Nucleus accumbens (tissue), 56 donors: ENCODE measurements at regions not wholly inside any gene's neighbourhood (a gene's known extent, or its start where the extent isn't known, plus 50 kb on each side); places are given as distances from the start of the nearest gene placed in this dataset.

Experiments
- DNase-seq, 56 donors: peaks; one replicate each; lab custom pipeline; 2025; lab: John Stamatoyannopoulos, UW

DNA sequence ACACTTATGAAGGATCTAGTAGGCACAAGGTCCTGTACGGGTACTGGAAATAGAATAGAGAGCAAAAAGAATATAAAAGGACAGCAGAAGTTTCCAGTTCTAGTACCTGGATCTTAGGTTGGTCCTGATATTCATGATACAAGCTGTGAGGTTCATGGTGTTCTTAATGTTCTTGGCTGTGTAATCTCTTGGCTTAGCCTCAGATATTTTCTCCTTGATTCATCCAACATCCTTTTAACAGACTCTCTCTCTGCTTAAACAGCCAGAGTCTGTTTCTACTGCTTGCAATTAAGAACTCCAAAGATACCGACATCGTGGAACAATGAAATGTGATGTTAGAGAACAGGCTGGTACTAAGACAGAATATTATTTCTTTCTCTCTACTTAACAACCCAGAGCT is 49.9 kb downstream of the CNTN3 start:
- DNase-seq = no peak

DNA sequence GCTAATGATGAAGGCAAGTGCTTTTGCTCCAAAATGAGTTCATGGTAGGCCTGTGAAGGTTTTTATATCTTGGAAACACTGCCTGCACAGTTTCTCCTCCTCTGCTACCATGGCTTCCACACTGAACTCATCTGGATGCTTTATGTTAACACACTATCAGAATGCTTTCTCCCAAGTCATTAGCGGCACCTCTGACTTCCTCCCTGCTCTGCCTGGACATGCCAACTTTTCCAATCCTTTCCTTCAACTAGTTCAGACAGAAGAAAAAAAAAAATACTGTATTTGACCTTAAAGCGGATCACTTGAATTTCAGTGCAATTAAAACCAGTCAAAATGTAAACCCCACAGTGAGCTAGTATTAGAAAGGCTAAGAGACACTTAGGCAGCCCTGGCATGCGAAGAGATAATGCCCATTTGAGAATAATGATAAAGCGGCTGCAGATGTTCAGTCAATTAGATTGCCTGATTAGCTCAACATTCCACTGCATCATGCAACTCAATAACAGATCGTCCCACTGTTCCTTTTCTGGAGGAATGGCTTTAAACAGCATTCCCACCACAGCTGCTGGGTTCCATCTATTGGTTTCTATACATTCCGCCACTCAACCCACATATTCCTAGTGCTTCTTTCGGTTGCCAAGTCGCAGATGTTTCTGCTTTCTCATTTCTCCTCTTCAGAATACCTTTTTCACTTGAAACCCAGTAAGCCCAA is 51.7 kb downstream of the CNTN3 start:
- no peak for DNase-seq

DNA sequence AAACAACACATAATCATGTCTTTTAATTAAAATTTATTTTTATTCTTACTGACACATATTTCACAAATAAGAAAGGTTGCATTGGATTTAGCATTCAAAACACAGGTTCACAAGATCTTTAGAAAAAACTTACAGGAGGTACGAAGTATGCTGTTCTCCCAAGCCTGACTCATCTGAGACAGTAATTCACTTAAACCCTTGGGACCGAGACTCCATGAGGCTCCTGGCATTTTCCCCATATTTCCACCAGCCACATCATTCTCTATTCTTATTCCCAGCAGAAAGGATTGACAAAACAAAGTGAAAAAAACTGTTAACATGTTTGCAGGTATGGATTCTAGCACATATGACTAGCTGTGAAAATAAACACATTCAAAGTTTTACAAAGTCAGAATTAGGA is 52.6 kb downstream of the CNTN3 start:
- DNase-seq = no peak

DNA sequence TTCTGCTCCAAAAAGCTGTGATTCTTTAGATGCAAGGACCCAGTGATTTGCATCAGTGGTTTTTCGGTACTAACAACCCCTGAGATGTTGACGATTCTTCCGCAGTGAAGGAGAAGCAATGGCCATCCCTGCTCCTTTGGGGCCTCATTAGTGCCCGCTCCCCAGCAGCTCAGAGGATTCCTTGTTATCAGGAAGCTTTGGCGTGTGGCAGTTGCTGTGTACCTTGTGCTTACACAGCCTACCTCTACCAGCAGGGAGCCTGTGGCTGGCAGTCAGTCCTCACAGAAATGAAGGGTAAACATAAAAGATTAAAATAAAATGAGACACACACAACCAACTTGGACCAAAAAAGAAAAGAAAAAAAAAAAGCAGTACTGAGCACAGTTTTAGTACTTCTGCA is 55.2 kb downstream of the CNTN3 start:
- no peak for DNase-seq

DNA sequence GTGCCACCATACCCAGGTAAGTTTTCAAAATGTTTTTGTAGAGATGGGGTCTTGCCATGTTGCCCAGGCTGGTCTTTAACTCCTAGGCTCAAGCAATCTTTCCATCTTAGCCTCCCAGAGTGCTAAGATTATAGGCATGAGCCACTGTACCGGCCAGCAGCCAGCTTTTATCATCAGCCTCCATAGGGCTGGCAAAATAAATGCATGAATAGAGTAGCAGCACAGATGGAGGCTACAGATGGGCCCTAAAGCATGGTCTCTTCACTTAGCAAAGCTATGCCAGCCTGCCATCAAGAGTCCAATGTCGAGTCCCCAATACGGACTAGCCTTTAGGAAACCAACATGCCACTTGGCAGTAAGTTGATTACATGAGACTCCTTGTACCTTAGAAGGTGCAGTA is 63.8 kb downstream of the CNTN3 start:
- no peak for DNase-seq

DNA sequence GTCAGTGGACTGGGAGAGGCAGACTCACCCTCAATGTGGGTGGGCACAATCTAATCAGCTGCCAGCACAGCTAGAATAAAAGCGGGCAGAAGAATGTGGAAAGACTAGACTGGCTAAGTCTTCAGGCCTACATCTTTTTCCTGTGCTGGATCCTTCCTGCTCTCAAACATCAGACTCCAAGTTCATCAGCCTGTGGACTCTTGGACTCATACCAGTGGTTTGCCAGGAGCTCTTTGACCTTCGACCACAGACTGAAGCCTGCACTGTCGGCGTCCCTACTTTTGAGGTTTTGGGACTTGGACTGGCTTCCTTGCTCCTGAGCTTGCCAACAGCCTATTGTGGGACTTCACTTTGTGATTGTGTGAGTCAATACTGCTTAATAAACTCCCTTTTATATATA is 68.0 kb downstream of the CNTN3 start:
- no peak for DNase-seq

DNA sequence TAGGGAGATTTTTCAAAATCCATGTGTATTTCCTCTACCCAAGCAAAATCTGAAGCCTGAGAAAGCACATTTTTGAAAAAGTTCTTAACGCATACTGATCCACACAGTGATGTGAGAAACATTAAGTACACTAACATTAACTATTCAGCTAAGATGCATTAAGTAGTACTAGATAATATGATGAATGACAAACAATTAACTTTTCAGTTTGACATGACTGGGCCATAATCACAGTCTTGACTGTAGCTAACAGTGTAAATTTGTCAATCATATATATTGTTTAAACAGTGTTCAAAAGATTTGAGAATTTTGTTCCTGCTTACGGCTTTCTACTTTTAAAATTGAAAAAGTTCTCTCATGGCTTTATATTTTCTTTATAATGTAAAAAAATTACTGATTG is 72.0 kb downstream of the CNTN3 start:
- no peak for DNase-seq

DNA sequence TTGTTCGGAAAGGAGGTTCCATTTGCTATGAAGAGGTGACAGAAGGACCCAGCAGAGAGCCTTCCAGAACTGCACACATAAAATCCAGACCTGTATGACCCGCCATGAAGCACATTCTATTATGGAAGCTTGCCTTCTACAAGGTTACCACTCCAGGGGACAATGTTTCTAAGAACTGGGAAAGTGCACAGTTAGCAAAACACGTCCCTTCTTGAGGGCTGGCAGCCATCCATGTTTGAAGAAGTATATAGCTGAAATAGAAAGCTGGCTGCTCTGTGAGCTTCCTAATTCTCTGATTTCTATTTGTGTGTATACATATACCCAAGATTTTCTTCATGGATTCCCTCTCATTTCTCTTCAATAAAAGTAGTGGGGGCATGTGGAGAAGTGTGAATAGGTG is 74.6 kb downstream of the CNTN3 start:
- DNase-seq = no peak

DNA sequence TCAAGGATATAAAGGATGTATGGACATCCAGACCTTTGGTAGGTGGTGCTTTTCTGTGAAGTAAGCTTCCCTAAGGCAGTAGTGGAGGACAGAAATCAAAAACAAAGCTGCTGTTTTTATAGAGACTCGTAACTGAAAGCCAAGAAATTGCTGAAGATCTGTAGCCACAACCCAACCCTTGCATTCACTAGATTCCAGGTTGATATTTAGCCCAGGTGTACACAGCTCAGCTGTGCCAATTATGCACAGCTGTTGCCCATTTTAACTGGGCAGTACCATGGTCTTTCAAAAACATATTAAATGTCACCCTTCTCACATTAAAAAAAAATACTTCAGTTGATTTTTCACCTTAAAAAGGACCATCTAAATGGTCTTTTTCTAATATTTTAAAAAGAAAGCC is 75.8 kb downstream of the CNTN3 start:
- DNase-seq = no peak

DNA sequence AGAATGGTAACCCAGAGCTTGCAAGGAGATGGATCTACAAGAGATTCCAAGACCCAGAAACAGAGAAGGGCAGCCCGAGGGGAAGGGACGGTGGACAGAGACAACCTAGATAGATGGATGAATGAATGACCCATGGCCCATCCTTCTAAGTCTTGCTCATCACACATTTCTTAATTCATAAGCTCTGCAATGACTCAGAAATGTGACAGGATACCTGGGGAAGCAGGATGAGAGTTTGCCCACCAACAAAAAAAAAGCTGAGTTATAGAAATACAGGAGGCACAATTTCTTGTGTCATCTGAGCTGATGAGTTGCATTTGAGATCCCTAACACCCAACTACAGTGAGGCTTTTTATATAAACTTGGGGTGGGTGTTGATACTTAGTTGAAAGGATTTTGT is 76.6 kb downstream of the CNTN3 start:
- DNase-seq = no peak

DNA sequence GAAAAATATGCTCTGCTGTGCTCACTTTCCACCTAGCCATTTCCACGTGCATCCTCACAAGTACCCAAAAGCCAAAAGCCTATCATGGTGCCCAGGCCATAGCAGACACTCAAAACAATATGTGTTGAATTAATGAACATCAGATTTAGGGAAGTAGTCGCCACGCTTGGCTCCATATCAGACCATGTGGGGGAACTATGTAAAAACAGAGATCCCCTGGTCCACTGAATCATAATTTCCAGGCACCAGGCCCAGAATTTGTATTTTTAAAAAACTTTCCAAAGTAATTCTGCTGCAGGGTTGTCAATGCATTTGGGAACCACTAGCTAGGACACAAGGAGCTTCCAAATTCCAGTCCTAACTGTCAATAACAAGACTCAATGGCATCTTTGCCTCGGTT is 77.3 kb downstream of the CNTN3 start:
- no peak for DNase-seq

DNA sequence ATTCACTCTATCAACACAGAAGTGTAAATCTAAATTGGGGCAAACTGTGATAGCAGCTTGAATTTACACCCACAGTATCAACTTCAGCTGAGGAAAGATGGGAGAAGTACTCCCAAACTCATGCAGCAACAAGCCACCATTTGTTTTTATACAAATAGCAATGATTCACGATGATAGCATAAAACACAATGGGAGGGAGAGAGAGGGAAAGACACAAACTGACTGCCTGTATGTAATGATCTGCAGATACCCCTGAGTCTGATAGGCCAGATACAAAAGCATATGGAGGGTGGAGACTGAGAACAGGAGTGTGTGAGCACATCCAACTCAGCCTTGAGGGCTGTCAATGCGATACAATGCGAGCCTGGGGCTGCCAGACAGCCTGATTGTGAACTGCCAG is 79.2 kb downstream of the CNTN3 start:
- no peak for DNase-seq

DNA sequence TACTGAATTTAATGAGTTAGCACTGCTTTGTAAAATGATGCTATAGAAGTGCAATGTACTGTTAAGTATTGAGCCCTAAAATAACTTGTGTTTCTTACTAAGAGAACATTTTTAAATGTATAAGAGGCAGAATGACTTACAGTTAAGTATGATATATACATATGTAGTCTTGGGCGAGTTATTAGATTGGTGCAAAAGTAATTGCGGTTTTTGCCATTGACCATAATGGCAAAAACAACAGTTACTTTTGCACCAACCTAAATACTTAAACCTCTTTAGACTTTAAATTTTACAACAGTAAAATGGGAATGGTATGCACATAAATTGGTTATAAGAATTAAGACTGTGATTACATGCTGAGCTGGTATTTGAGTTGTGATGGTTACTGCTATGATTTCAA is 79.8 kb downstream of the CNTN3 start:
- no peak for DNase-seq

DNA sequence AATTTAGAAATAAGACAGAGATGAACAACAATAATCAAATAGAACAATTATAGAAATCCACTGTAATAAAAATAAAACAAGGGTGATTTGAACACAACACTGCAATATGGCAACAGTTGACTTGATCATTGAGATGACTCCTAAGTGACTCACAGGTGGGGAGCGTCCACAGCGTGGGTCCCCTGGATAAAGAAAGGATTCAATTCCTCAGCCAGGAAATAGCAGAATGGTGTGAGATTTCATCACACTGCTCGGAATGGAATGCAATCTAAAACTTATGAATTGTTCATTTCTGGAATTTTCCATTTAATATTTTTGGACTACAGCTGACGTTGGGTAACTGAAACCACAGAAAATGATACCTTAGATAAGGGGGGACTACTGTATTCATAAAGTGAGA is 82.0 kb downstream of the CNTN3 start:
- no peak for DNase-seq

DNA sequence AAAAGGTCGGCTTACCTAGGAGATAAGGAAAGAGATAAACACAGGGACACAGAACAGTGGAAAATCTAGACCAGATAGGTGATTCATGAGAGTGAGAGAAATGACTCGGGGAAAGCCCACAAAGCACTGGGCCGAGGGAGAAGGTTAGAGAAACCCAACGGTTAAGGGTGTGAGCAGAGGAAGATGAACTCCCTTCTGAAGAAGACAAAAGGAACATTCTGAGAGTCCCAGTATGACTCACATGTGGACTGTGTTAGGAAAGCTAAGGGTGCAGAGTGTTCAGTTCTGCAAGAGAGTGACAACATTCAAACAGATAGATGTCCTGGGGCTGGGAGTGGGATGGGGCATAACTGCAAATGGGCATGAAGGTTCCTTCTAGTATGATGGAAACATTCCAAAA is 83.0 kb downstream of the CNTN3 start:
- no peak for DNase-seq

DNA sequence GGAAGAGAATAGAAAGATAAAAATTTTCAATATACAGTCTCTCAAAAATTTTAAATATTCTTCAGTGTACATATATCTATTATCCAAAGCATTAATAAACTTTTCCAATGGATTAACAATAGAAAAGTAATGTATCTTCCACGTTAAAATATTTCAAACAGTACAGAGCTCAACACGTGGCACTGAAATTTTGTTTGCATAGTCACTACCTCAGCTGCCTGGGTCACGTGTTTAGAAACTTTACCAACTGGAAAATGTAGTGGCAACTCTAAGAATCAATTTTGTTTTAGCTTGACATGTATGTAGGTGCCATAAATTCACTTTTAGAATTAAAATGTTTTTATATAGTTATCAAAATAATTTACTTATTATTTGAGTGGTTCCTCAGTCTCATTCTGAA is 85.3 kb downstream of the CNTN3 start:
- DNase-seq = no peak

DNA sequence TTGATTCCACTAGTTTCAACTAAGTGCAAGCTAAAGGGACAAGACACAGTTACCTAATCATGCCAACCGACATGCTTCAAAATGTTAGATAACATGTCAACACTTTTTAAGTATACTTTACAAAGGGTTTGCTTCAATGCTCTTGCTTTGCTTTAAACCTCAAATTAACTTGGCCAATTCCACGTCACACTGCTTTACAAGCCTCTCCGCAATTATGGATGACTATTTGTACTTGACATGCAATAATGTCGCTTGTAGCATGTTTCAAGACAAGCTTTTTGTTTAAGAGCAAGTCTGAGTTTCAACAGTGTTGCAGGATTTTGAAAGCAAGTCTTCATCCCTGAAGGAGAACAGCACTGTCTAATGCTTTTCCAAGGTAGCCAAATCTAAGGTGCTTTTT is 86.9 kb downstream of the CNTN3 start:
- DNase-seq = no peak

DNA sequence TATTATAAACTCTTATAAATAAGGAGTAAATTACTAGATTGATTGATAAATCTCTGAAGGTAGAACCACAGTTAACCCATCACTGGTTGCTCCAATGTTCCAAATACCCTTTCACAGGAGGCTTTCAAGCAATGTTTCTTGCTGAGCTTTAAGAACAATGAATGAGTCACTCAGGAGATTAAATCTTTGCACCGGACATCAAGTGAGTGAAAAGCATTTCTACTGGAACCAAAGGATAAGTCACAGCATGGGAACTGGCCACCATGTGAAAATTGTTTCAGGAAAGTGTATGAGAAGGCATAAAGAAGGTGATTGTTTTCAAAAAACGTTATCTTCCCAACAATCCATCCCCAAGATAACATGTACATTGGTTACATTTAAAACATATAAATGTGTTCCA is 90.6 kb downstream of the CNTN3 start:
- no peak for DNase-seq

DNA sequence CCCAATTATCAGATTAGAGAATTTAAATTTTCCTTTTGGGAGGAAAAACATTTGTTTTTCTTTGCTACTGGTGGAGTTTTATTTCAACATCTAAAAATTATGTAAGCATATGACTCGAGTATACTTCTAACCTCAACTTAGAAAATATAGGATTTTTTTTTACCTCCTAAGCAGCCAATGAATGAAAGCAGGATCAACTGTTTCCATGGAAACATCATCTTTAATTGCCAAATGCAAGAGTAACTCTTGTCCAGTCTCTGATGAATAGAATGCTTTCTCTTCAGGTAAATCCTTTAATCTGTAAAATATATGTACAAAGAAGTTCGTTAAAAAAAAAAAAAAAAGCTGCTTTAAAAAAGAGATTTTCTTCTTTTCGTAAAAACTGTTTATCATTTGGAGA is 93.6 kb downstream of the CNTN3 start:
- no peak for DNase-seq

DNA sequence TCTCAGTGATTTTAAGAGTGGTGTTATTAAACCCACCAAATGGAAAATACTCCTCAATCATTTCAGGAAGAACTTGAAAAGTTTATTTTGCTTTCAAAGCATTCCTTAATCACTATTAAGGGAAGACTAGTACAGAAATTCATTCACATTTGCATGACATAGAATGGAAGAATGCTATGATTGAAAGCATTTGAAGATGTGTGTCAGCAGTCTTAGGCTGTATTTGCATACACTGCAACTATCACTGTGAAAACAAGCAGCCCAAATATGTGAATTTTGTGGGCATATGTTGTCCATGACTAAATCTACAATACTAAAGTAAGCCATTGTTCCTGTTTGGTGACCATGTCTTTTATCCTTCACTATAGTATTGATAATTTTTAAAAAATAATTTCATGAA is 95.8 kb downstream of the CNTN3 start:
- DNase-seq = no peak

DNA sequence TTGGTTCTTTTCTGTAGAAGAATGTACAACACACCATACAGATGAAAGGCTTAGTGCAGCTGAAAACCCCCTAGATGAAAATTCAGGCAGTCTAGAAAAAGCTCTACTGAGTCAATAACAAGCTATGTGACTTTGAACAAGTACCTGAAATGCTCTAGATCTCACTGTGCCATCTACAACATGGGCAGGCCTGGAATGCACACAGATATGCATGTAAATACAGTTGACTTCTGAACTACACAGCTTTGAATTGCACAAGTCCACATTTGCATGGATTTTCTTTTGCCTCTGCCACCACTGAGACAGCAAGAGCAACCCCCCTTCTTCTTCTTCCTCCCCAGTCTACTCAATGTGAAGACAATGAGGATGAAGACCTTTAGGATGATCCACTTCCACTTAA is 98.4 kb downstream of the CNTN3 start:
- no peak for DNase-seq

DNA sequence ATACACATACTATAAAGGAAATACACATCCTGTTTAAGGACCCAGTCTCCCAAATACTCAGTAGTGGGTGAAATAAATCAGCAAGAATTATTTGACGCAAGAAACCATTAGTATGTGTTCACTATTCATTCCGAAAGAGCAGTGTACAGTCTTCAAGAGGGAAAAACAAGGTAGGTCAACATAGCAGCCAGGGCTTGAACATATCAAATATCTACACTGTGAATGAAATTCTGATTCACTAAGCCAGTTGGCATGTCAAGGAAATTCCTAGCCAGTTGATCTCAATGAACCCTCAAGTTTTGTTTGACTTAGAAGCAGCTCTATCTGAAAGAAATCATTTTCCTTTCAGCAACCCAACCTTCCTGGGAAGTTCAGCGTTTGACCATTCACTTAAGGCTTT is 99.0 kb downstream of the CNTN3 start:
- no peak for DNase-seq

DNA sequence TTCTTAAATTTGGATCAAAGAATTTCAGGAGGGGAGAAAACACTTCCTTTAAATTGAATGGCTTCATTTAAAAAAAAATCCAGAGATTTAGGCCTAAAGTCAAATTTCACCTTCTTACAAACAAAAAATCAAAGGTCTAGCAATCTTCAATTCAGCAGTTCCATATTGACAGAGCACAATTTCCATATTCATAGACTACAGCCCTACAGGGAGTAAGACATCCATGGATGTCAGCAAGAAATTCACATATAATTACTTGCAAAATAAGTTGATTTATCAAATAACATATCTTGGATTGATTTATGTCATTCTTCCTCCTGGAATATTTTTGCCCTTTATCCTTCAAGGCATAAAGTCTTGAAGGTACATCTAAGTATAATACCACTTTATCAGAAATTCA is 103.4 kb downstream of the CNTN3 start:
- no peak for DNase-seq
